ENCODE measurements at regions not wholly inside any gene's neighbourhood (a gene's known extent, or its start where the extent isn't known, plus 50 kb on each side); places are given as distances from the start of the nearest gene placed in this dataset.
"Not testable (repeated sequence)": the region's sequence is repeated elsewhere in the genome, so short reads cannot be mapped to it uniquely, and the experiment has no call there.

DNA sequence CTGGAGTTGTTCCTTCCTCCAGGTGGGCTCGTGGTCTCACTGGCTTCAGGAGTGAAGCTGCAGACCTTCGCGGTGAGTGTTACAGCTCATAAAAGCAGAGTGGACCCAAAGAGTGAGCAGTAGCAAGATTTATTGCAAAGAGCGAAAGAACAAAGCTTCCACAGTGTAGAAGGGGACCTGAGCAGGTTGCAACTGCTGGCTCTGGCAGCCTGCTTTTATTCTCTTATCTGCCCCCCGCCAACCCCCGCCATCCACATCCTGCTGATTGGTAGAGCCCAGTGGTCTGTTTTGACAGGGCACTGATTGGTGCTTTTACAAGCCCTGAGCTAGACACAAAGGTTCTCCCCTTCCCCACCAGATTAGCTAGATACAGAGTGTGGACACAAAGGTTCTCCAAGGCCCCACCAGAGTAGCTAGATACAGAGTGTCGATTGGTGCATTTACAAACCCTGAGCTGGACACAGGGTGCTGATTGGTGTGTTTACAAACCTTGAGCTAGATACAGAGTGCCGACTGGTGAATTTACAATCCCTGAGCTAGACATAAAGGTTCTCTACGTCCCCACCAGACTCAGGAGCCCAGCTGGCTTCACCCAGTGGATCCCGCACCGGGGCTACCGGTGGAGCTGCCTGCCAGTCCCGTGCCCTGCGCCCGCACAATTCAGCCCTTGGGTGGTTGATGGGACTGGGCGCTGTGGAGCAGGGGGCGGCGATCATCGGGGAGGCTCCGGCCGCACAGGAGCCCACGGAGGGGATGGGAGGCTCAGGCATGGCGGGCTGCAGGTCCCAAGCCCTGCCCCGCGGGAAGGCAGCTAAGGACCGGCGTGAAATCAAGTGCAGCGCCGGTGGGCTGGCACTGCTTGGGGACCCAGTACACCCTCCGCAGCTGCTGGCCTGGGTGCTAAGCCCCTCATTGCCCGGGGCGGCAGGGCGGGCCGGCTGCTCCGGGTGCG lies 999.5 kb upstream of the SPRY2 start:
- not testable (repeated sequence) for H3K27ac ChIP-seq (ENCODE audit: low read depth); H3K36me3 Mint-ChIP-seq (ENCODE audit: low read depth); H4K20me1 ChIP-seq (replicated peaks; ENCODE audit: insufficient read depth); H3K4me3 Mint-ChIP-seq; DNase-seq (ENCODE audit: low spot score); H3F3A ChIP-seq (replicated peaks; ENCODE audit: low read depth); H3K4me3 ChIP-seq; H3K4me1 Mint-ChIP-seq; H3K27me3 Mint-ChIP-seq (ENCODE audit: insufficient read depth, low read depth, poor library complexity); ATAC-seq; H3K27ac Mint-ChIP-seq; H3K27me3 ChIP-seq (ENCODE audit: insufficient read depth); H3K9me3 Mint-ChIP-seq; H3K36me3 ChIP-seq (ENCODE audit: insufficient read depth); H3K9me2 ChIP-seq (ENCODE audit: insufficient read depth); H3K4me2 ChIP-seq; H3K79me2 ChIP-seq (replicated peaks; ENCODE audit: insufficient read depth); H3K4me1 ChIP-seq (ENCODE audit: insufficient read depth)
- 0 out of 2 replicates have a peak overlapping the region, but pooled peaks have one; percentile 80 for H2AFZ ChIP-seq

DNA sequence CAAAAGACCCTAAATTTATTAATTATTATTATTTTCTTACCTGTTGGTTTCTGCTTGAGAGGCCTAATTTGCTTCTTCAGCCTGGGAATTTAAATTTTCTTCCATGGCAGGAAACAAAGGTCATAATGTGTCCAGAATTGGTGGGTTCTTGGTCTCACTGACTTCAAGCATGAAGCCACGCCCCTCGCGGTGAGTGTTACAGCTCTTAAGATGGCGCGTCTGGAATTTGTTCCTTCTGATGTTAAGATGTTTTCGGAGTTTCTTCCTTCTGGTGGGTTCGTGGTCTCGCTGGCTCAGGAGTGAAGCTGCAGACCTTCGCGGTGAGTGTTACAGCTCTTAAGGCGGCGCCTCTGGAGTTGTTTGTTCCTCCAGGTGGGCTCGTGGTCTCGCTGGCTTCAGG lies 998.7 kb upstream of the SPRY2 start:
- not testable (repeated sequence) for H3K27ac ChIP-seq (ENCODE audit: low read depth); H3K27me3 Mint-ChIP-seq (ENCODE audit: insufficient read depth, low read depth, poor library complexity); H3K36me3 Mint-ChIP-seq (ENCODE audit: low read depth); H3K4me3 Mint-ChIP-seq; H3K79me2 ChIP-seq (replicated peaks; ENCODE audit: insufficient read depth); H4K20me1 ChIP-seq (replicated peaks; ENCODE audit: insufficient read depth); DNase-seq (ENCODE audit: low spot score); H3K9me2 ChIP-seq (ENCODE audit: insufficient read depth); H3K36me3 ChIP-seq (ENCODE audit: insufficient read depth); H3K4me3 ChIP-seq; H3K27me3 ChIP-seq (ENCODE audit: insufficient read depth); H3K4me1 Mint-ChIP-seq; H3K27ac Mint-ChIP-seq; H3K4me2 ChIP-seq; ATAC-seq; H3K4me1 ChIP-seq (ENCODE audit: insufficient read depth); H3K9me3 Mint-ChIP-seq; H3F3A ChIP-seq (replicated peaks; ENCODE audit: low read depth)
- peak overlapping the region; percentile 80 for H2AFZ ChIP-seq

DNA sequence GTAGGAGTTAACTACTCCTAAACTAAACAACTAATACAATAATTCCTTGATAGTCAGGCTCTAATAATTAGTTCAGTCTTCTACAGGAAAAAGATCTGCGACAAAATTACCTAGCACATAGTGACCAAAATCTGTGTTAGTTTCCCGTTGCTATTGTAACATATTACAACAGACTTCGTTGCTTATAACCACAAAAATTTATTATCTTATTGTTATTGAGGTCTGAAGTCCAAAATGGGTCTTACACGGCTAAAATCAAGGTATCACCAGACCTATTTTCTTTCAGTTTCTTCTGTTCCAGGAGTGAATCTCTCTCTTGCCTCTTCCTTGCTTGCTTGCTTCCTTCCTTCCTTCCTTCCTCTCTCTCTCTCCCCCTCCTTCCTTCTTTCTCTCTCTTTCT lies 993.6 kb upstream of the SPRY2 start:
- Histone ChIP-seq H3K36me3 (ENCODE audit: insufficient read depth) (no peaks in the 10 kb centered on the region), H4K20me1 (replicated peaks; ENCODE audit: insufficient read depth) (no peaks in the 10 kb centered on the region), H3K27ac (ENCODE audit: low read depth) (no peak overlapping the region), H3K9me2 (ENCODE audit: insufficient read depth) (no peaks in the 10 kb centered on the region), H3F3A (replicated peaks; ENCODE audit: low read depth) (no peaks in the 10 kb centered on the region), H3K4me1 (ENCODE audit: insufficient read depth) (no peaks in the 10 kb centered on the region), H2AFZ (0 out of 2 replicates have a peak overlapping the region, but pooled peaks have one; percentile 74), H3K4me2 (no peak overlapping the region), H3K79me2 (replicated peaks; ENCODE audit: insufficient read depth) (no peaks in the 10 kb centered on the region), H3K27me3 (ENCODE audit: insufficient read depth) (no peaks in the 10 kb centered on the region), H3K4me3 (no peak overlapping the region)
- no peaks in the 10 kb centered on the region for H3K27me3 Mint-ChIP-seq (ENCODE audit: insufficient read depth, low read depth, poor library complexity)
- no peaks in the 10 kb centered on the region for H3K4me1 Mint-ChIP-seq
- H3K36me3 Mint-ChIP-seq (ENCODE audit: low read depth) = peaks cover 9% of the 10 kb centered on the region
- no peak overlapping the region for H3K27ac Mint-ChIP-seq
- H3K9me3 Mint-ChIP-seq = peaks cover 20% of the 10 kb centered on the region
- no peak for DNase-seq (ENCODE audit: low spot score)
- ATAC-seq = no peak
- no peak overlapping the region for H3K4me3 Mint-ChIP-seq
- TF ChIP-seq, protein P1, sequence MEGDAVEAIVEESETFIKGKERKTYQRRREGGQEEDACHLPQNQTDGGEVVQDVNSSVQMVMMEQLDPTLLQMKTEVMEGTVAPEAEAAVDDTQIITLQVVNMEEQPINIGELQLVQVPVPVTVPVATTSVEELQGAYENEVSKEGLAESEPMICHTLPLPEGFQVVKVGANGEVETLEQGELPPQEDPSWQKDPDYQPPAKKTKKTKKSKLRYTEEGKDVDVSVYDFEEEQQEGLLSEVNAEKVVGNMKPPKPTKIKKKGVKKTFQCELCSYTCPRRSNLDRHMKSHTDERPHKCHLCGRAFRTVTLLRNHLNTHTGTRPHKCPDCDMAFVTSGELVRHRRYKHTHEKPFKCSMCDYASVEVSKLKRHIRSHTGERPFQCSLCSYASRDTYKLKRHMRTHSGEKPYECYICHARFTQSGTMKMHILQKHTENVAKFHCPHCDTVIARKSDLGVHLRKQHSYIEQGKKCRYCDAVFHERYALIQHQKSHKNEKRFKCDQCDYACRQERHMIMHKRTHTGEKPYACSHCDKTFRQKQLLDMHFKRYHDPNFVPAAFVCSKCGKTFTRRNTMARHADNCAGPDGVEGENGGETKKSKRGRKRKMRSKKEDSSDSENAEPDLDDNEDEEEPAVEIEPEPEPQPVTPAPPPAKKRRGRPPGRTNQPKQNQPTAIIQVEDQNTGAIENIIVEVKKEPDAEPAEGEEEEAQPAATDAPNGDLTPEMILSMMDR (conservative IDR thresholded peaks at IDR 0.05; ENCODE audit: low read depth in 2 of 2) = no peak
- TF ChIP-seq ZNF114 (CRISPR knock-in tag; IDR thresholded peaks at IDR 0.05) = no peak
- TF ChIP-seq JUNB (IDR thresholded peaks at IDR 0.05; ENCODE audit: unreplicated experiment) = no peak
- TF ChIP-seq EZH2 (IDR thresholded peaks at IDR 0.05; ENCODE audit: low read depth, unreplicated experiment) = no peak
- no peak for TF ChIP-seq NANOG (IDR thresholded peaks at IDR 0.05; ENCODE audit: borderline replicate concordance)
- no peak for TF ChIP-seq POLR2AphosphoS5 (IDR thresholded peaks at IDR 0.05; ENCODE audit: low read depth)
- TF ChIP-seq STAT1 (IDR thresholded peaks at IDR 0.05; ENCODE audit: unreplicated experiment) = no peak
- TF ChIP-seq, protein P2, sequence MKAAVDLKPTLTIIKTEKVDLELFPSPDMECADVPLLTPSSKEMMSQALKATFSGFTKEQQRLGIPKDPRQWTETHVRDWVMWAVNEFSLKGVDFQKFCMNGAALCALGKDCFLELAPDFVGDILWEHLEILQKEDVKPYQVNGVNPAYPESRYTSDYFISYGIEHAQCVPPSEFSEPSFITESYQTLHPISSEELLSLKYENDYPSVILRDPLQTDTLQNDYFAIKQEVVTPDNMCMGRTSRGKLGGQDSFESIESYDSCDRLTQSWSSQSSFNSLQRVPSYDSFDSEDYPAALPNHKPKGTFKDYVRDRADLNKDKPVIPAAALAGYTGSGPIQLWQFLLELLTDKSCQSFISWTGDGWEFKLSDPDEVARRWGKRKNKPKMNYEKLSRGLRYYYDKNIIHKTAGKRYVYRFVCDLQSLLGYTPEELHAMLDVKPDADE (IDR thresholded peaks at IDR 0.05) = no peak
- no peak for TF ChIP-seq ZNF331 (CRISPR knock-in tag; IDR thresholded peaks at IDR 0.05; ENCODE audit: low read depth)
